ENCODE measurements at regions not wholly inside any gene's neighbourhood (a gene's known extent, or its start where the extent isn't known, plus 50 kb on each side); places are given as distances from the start of the nearest gene placed in this dataset.

- Histone ChIP-seq H3K9me3 (replicated peaks; ENCODE audit: control insufficient read depth, insufficient read depth, low read length) (no peaks in the 10 kb centered on the region), H3K27ac (ENCODE audit: control insufficient read depth, insufficient read depth) (no peak overlapping the region), H3K79me2 (ENCODE audit: control insufficient read depth, insufficient read depth, low read length) (no peaks in the 10 kb centered on the region), H4K20me1 (ENCODE audit: control insufficient read depth, insufficient read depth) (peaks cover 3% of the 10 kb centered on the region; the same call in 1 of the 2 replicates), H3K4me1 (ENCODE audit: control insufficient read depth, insufficient read depth, low read length) (no peaks in the 10 kb centered on the region), H2AFZ (ENCODE audit: control insufficient read depth, low read depth, low read length) (no peak overlapping the region), H3K4me2 (ENCODE audit: control insufficient read depth, insufficient read depth) (no peak overlapping the region), H3K36me3 (ENCODE audit: control insufficient read depth in 2 of 2, insufficient read depth in 2 of 2, low read length in 1 of 2) (no peaks in the 10 kb centered on the region), H3K9ac (ENCODE audit: control insufficient read depth, insufficient read depth, low read length) (no peak overlapping the region), H3K27me3 (replicated peaks in 1 of 2; ENCODE audit: control insufficient read depth in 2 of 2, insufficient read depth in 2 of 2, low read length in 1 of 2) (peaks cover 0 to 3% of the 10 kb centered on the region in 2 experiments; a peak in 3 of 4 replicates), H3K4me3 (no peak overlapping the region)
- DNase-seq (ENCODE audit: low read depth, low spot score) (no peak), FAIRE-seq (no peak), ATAC-seq (no peak)
- POLR2A ChIA-PET = no interaction called here
- CTCF ChIA-PET = interaction anchor here (0.9 kb wide), 1 partner anchor 9 kb away, joined by 3 read pairs; no protein-coding TSS in a partner anchor
- SMC1A ChIA-PET (ENCODE audit: uncharacterized antibody, unreplicated experiment) = interaction anchor here (0.5 kb wide), 1 partner anchor 1640 kb away, joined by 3 read pairs; no protein-coding TSS in a partner anchor
- BruUV-seq (replicated peaks) = no TSS peak
- WGBS (ENCODE audit: insufficient coverage, insufficient replicate concordance, low lambda C conversion rate, missing lambda C conversion rate) = 56% methylated on average over 7 of the region's 7 CpGs
- intact Hi-C loops (cut with micrococcal nuclease; ENCODE audit: unreplicated experiment) (no loop called here), in situ Hi-C loops (cut with MboI) (no loop called here)
- RAD21 ChIA-PET (ENCODE audit: unreplicated experiment) = no interaction called here
- TF ChIP-seq E4F1 (IDR thresholded peaks at IDR 0.05; ENCODE audit: borderline replicate concordance, partially characterized antibody) = no peak
- TF ChIP-seq, protein P1, sequence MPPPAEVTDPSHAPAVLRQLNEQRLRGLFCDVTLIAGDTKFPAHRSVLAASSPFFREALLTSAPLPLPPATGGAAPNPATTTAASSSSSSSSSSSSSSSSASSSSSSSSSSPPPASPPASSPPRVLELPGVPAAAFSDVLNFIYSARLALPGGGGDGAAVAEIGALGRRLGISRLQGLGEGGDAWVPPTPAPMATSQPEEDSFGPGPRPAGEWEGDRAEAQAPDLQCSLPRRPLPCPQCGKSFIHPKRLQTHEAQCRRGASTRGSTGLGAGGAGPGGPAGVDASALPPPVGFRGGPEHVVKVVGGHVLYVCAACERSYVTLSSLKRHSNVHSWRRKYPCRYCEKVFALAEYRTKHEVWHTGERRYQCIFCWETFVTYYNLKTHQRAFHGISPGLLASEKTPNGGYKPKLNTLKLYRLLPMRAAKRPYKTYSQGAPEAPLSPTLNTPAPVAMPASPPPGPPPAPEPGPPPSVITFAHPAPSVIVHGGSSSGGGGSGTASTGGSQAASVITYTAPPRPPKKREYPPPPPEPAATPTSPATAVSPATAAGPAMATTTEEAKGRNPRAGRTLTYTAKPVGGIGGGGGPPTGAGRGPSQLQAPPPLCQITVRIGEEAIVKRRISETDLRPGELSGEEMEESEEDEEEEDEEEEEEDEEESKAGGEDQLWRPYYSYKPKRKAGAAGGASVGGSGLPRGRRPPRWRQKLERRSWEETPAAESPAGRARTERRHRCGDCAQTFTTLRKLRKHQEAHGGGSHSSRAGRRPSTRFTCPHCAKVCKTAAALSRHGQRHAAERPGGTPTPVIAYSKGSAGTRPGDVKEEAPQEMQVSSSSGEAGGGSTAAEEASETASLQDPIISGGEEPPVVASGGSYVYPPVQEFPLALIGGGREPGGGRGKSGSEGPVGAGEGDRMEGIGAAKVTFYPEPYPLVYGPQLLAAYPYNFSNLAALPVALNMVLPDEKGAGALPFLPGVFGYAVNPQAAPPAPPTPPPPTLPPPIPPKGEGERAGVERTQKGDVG (CRISPR knock-in tag; IDR thresholded peaks at IDR 0.05) = no peak
- no peak for TF ChIP-seq FOS (IDR thresholded peaks at IDR 0.05; ENCODE audit: borderline replicate concordance, extremely low read depth, insufficient read length)
- no peak for TF ChIP-seq RELB (IDR thresholded peaks at IDR 0.05; ENCODE audit: low read depth)
- no peak for TF ChIP-seq JUND (IDR thresholded peaks at IDR 0.05; ENCODE audit: low read depth, low read length)
- TF ChIP-seq MEF2B (IDR thresholded peaks at IDR 0.05; ENCODE audit: partially characterized antibody, poor library complexity, severe bottlenecking) = no peak
- TF ChIP-seq, protein P2, sequence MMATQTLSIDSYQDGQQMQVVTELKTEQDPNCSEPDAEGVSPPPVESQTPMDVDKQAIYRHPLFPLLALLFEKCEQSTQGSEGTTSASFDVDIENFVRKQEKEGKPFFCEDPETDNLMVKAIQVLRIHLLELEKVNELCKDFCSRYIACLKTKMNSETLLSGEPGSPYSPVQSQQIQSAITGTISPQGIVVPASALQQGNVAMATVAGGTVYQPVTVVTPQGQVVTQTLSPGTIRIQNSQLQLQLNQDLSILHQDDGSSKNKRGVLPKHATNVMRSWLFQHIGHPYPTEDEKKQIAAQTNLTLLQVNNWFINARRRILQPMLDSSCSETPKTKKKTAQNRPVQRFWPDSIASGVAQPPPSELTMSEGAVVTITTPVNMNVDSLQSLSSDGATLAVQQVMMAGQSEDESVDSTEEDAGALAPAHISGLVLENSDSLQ (IDR thresholded peaks at IDR 0.05) = no peak
- TF ChIP-seq MYB (IDR thresholded peaks at IDR 0.05; ENCODE audit: borderline replicate concordance, low read depth, low read length) = no peak
- TF ChIP-seq CHD2 (IDR thresholded peaks at IDR 0.05; ENCODE audit: borderline replicate concordance, low read depth, low read length) = no peak
- TF ChIP-seq ZSCAN29 (IDR thresholded peaks at IDR 0.05) = no peak
- no peak for TF ChIP-seq NFYA (IDR thresholded peaks at IDR 0.05; ENCODE audit: borderline replicate concordance, low read depth, low read length)
- TF ChIP-seq ELK1 (IDR thresholded peaks at IDR 0.05; ENCODE audit: low read depth, low read length) = no peak
- TF ChIP-seq RAD51 (IDR thresholded peaks at IDR 0.05) = no peak
- TF ChIP-seq BMI1 (IDR thresholded peaks at IDR 0.05; ENCODE audit: borderline replicate concordance) = no peak
- TF ChIP-seq ZNF274 (IDR thresholded peaks at IDR 0.05; ENCODE audit: insufficient read depth, insufficient read length) = no peak
- TF ChIP-seq FOXM1 (IDR thresholded peaks at IDR 0.05; ENCODE audit: low read depth, low read length) = no peak
Measured at GRCh38 chr14:100670753-100671049, 56.0 kb upstream of the DLK1 start.
